ENCODE measurements at regions not wholly inside any gene's neighbourhood (a gene's known extent, or its start where the extent isn't known, plus 50 kb on each side); places are given as distances from the start of the nearest gene placed in this dataset.
"Not testable (repeated sequence)": the region's sequence is repeated elsewhere in the genome, so short reads cannot be mapped to it uniquely, and the experiment has no call there.

GRCh38 chr4:106795326-106795725, 240.8 kb downstream of the DKK2 start:
- Histone ChIP-seq H2BK120ac (ENCODE audit: insufficient read depth, low read length, poor library complexity) (no peak overlapping the region), H2BK12ac (ENCODE audit: low read length) (no peak overlapping the region), H4K12ac (ENCODE audit: low read depth, low read length) (no peak overlapping the region), H3K18ac (ENCODE audit: low read length) (no peak overlapping the region), H3K9ac (ENCODE audit: low read length) (no peak overlapping the region), H3K36me3 (ENCODE audit: control insufficient read depth in 1 of 2, insufficient read depth in 2 of 2, low read length in 2 of 2) (no peaks in the 10 kb centered on the region), H3K79me2 (ENCODE audit: control insufficient read depth, insufficient read depth, low read length, poor library complexity) (no peaks in the 10 kb centered on the region), H3K4me1 (ENCODE audit: control insufficient read depth in 1 of 2, insufficient read depth in 2 of 2, low read length in 2 of 2) (no peaks in the 10 kb centered on the region), H3K9me3 (ENCODE audit: insufficient read depth, low read depth, low read length) (no peaks in the 10 kb centered on the region), H4K8ac (ENCODE audit: low read depth, low read length) (no peak overlapping the region), H2AK5ac (ENCODE audit: low read length) (no peak overlapping the region), H3K27me3 (ENCODE audit: insufficient read depth, low read length) (no peaks in the 10 kb centered on the region), H3K4me3 (ENCODE audit: low read depth, low read length) (no peak overlapping the region), H3K4me2 (ENCODE audit: low read length) (no peak overlapping the region), H3K4ac (ENCODE audit: low read depth, low read length) (no peak overlapping the region), H3K14ac (ENCODE audit: low read length) (no peak overlapping the region), H4K91ac (ENCODE audit: low read depth, low read length) (no peak overlapping the region), H3K27ac (ENCODE audit: low read depth, low read length) (no peak overlapping the region), H3K79me1 (ENCODE audit: low read length) (no peaks in the 10 kb centered on the region), H3K23ac (ENCODE audit: low read length) (no peak overlapping the region), H2AFZ (ENCODE audit: insufficient read depth, low read length, poor library complexity) (no peak overlapping the region), H2BK5ac (ENCODE audit: low read depth, low read length, poor library complexity) (no peak overlapping the region)
- DNase-seq, result no peak
- no CpG with 5 or more reads among the region's 1 CpG for WGBS (ENCODE audit: extremely low coverage, insufficient coverage, insufficient read length)

DNA sequence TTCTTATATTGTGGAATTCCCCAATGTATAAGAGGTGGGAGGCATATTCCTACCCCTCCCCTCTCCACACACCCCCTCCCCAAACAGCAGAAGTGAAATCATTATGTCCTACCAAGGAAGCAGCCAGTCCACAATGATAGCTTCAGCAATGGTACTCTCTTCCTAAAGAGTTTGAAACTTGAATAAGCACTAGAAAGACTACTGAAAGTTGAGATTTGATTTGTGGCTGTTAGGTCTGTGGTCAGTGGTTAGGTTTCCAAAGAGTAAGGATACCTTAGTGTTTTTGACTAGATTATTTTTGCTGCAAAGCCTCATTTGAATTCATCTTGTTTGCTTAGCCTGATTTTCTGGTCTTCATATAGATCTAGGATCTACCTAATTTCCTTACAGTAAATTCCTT, 242.2 kb downstream of the DKK2 start:
- Histone ChIP-seq H4K8ac (ENCODE audit: low read depth, low read length) (no peak overlapping the region), H3K14ac (ENCODE audit: low read length) (no peak overlapping the region), H3K79me2 (ENCODE audit: control insufficient read depth, insufficient read depth, low read length, poor library complexity) (no peaks in the 10 kb centered on the region), H3K27me3 (ENCODE audit: insufficient read depth, low read length) (no peaks in the 10 kb centered on the region), H3K23ac (ENCODE audit: low read length) (no peak overlapping the region), H2BK5ac (ENCODE audit: low read depth, low read length, poor library complexity) (no peak overlapping the region), H3K27ac (ENCODE audit: low read depth, low read length) (no peak overlapping the region), H2AK5ac (ENCODE audit: low read length) (no peak overlapping the region), H3K4ac (ENCODE audit: low read depth, low read length) (no peak overlapping the region), H3K9ac (ENCODE audit: low read length) (no peak overlapping the region), H3K79me1 (ENCODE audit: low read length) (no peaks in the 10 kb centered on the region), H3K36me3 (ENCODE audit: control insufficient read depth in 1 of 2, insufficient read depth in 2 of 2, low read length in 2 of 2) (no peaks in the 10 kb centered on the region), H4K12ac (ENCODE audit: low read depth, low read length) (no peak overlapping the region), H3K18ac (ENCODE audit: low read length) (no peak overlapping the region), H2AFZ (ENCODE audit: insufficient read depth, low read length, poor library complexity) (no peak overlapping the region), H3K9me3 (ENCODE audit: insufficient read depth, low read depth, low read length) (no peaks in the 10 kb centered on the region), H4K91ac (ENCODE audit: low read depth, low read length) (no peak overlapping the region), H2BK120ac (ENCODE audit: insufficient read depth, low read length, poor library complexity) (no peak overlapping the region), H2BK12ac (ENCODE audit: low read length) (no peak overlapping the region), H3K4me3 (ENCODE audit: low read depth, low read length) (no peak overlapping the region), H3K4me1 (ENCODE audit: control insufficient read depth in 1 of 2, insufficient read depth in 2 of 2, low read length in 2 of 2) (no peaks in the 10 kb centered on the region), H3K4me2 (ENCODE audit: low read length) (no peak overlapping the region)
- DNase-seq, result no peak

DNA sequence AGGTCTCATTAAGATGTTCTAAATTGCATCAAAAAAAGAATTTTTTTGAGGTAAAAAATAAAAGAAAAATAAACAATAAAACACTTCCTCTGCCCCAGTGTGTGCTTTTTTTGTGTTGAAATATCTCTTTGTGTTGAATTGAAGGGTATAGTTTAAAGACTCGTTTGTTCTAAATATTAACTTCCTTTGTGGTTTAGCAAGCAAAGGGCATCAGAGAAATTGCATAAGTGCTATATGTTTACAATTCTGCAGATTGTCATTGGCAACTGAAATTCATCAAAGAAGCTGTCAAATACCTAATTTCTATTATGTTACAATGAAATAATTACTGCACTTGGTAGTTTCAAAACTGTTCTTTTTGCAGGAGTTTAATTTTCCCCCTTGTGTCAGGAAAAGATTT, 260.5 kb downstream of the DKK2 start:
- H2BK12ac ChIP-seq (ENCODE audit: low read length), result no peak overlapping the region
- no peak overlapping the region for H4K8ac ChIP-seq (ENCODE audit: low read depth, low read length)
- DNase-seq, result no peak
- H3K4me1 ChIP-seq (ENCODE audit: control insufficient read depth in 1 of 2, insufficient read depth in 2 of 2, low read length in 2 of 2), result no peaks in the 10 kb centered on the region
- H2BK120ac ChIP-seq (ENCODE audit: insufficient read depth, low read length, poor library complexity), result no peak overlapping the region
- no peak overlapping the region for H3K27ac ChIP-seq (ENCODE audit: low read depth, low read length)
- H2AFZ ChIP-seq (ENCODE audit: insufficient read depth, low read length, poor library complexity), result no peak overlapping the region
- H4K12ac ChIP-seq (ENCODE audit: low read depth, low read length), result no peak overlapping the region
- no peak overlapping the region for H3K23ac ChIP-seq (ENCODE audit: low read length)
- H3K4me2 ChIP-seq (ENCODE audit: low read length), result no peak overlapping the region
- H3K4ac ChIP-seq (ENCODE audit: low read depth, low read length), result no peak overlapping the region
- no peaks in the 10 kb centered on the region for H3K79me2 ChIP-seq (ENCODE audit: control insufficient read depth, insufficient read depth, low read length, poor library complexity)
- H2BK5ac ChIP-seq (ENCODE audit: low read depth, low read length, poor library complexity), result no peak overlapping the region
- no CpG with 5 or more reads among the region's 1 CpG for WGBS (ENCODE audit: extremely low coverage, insufficient coverage, insufficient read length)
- no peak overlapping the region for H3K18ac ChIP-seq (ENCODE audit: low read length)
- H2AK5ac ChIP-seq (ENCODE audit: low read length), result no peak overlapping the region
- H3K27me3 ChIP-seq (ENCODE audit: insufficient read depth, low read length), result no peaks in the 10 kb centered on the region
- no peaks in the 10 kb centered on the region for H3K79me1 ChIP-seq (ENCODE audit: low read length)
- H3K9ac ChIP-seq (ENCODE audit: low read length), result no peak overlapping the region
- no peaks in the 10 kb centered on the region for H3K9me3 ChIP-seq (ENCODE audit: insufficient read depth, low read depth, low read length)
- H3K14ac ChIP-seq (ENCODE audit: low read length), result no peak overlapping the region
- no peak overlapping the region for H4K91ac ChIP-seq (ENCODE audit: low read depth, low read length)
- no peak overlapping the region for H3K4me3 ChIP-seq (ENCODE audit: low read depth, low read length)
- no peaks in the 10 kb centered on the region for H3K36me3 ChIP-seq (ENCODE audit: control insufficient read depth in 1 of 2, insufficient read depth in 2 of 2, low read length in 2 of 2)

DNA sequence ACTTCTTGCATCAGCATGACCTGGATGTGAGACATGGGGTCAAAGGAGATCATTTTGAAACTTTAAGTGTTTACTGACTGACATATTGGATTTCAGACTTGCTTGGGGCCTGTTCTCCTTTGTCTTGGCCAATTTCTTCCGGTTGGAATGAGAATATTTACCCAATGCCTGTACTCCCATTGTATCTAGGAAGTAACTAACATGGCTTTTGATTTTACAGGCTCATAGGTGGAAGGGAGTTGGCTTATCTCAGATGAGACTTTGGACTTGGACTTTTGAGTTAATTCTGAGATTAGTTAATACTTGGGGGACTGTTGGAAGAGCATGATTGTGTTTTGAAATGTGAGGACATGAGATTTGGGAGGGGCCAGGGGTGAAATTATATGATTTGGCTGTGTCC, 262.1 kb downstream of the DKK2 start:
- not testable (repeated sequence) for H3K18ac ChIP-seq (ENCODE audit: low read length); H2BK5ac ChIP-seq (ENCODE audit: low read depth, low read length, poor library complexity)
- no CpG with 5 or more reads among the region's 1 CpG for WGBS (ENCODE audit: extremely low coverage, insufficient coverage, insufficient read length)

More for the DNA sequence above, 262.1 kb downstream of the DKK2 start:
- not testable (repeated sequence) for H4K91ac ChIP-seq (ENCODE audit: low read depth, low read length); H3K79me2 ChIP-seq (ENCODE audit: control insufficient read depth, insufficient read depth, low read length, poor library complexity); H3K79me1 ChIP-seq (ENCODE audit: low read length); H2AFZ ChIP-seq (ENCODE audit: insufficient read depth, low read length, poor library complexity); H3K9ac ChIP-seq (ENCODE audit: low read length); H3K4ac ChIP-seq (ENCODE audit: low read depth, low read length); H3K9me3 ChIP-seq (ENCODE audit: insufficient read depth, low read depth, low read length); H3K27ac ChIP-seq (ENCODE audit: low read depth, low read length); H3K23ac ChIP-seq (ENCODE audit: low read length); H3K4me1 ChIP-seq (ENCODE audit: control insufficient read depth in 1 of 2, insufficient read depth in 2 of 2, low read length in 2 of 2); DNase-seq; H3K4me3 ChIP-seq (ENCODE audit: low read depth, low read length); H2BK120ac ChIP-seq (ENCODE audit: insufficient read depth, low read length, poor library complexity); H3K14ac ChIP-seq (ENCODE audit: low read length); H2BK12ac ChIP-seq (ENCODE audit: low read length); H2AK5ac ChIP-seq (ENCODE audit: low read length); H3K36me3 ChIP-seq (ENCODE audit: control insufficient read depth in 1 of 2, insufficient read depth in 2 of 2, low read length in 2 of 2); H3K4me2 ChIP-seq (ENCODE audit: low read length); H4K12ac ChIP-seq (ENCODE audit: low read depth, low read length); H4K8ac ChIP-seq (ENCODE audit: low read depth, low read length); H3K27me3 ChIP-seq (ENCODE audit: insufficient read depth, low read length)

All from trophoblast cell (in vitro differentiated cells and primary cell).